H1 (cell line): ENCODE measurements at regions not wholly inside any gene's neighbourhood (a gene's known extent, or its start where the extent isn't known, plus 50 kb on each side); places are given as distances from the start of the nearest gene placed in this dataset.

ENCODE experiments used
- CTCF ChIA-PET: fragments of 300-600 bp; sonication (Branson Sonifier 250); formaldehyde crosslinking; loops from one replicate; lab custom pipeline; 2021; ENCODE audit not compliant: partially characterized antibody; lab: Charles Lee
- POLR2A ChIA-PET: fragments of 300-600 bp; sonication (Branson Sonifier 250); formaldehyde crosslinking; loops from one replicate; lab custom pipeline; 2021; ENCODE audit warnings: inconsistent platforms; ENCODE audit not compliant: partially characterized antibody; lab: Charles Lee
- DNase-seq, 2 experiments: peaks; one replicate each; pipeline versions ENCODE4 v3.0.0 to v3.0.0-alpha.2; 2010 to 2022; ENCODE audit warnings: low spot score in 2 of 2, low read depth in 1 of 2, mixed read lengths in 1 of 2
- FAIRE-seq: peaks from 2 replicates; lab custom pipeline; 2011; peaks lifted over from hg19 to GRCh38; lab: Jason Lieb, UNC
- H2AFZ ChIP-seq: 2 replicates; pipeline ENCODE4 v1.8.1; 2012; ENCODE audit warnings: low read length, inconsistent platforms
- H2AK5ac ChIP-seq: 2 replicates; pipeline ENCODE4 v1.6.1; 2013; ENCODE audit warnings: low read depth, low read length
- H2BK120ac ChIP-seq: replicated peaks from 2 replicates; pipeline ENCODE3; 2013; ENCODE audit warnings: low read depth, low read length, inconsistent platforms
- H2BK12ac ChIP-seq: 2 replicates; pipeline ENCODE4 v1.6.1; 2013; ENCODE audit warnings: low read depth, low read length
- H2BK15ac ChIP-seq: 2 replicates; pipeline ENCODE4 v1.6.1; 2013; ENCODE audit warnings: low read length
- H2BK20ac ChIP-seq: 2 replicates; pipeline ENCODE4 v1.6.1; 2013; ENCODE audit warnings: low read length
- H2BK5ac ChIP-seq: 2 replicates; pipeline ENCODE4 v1.6.1; 2013; ENCODE audit warnings: low read depth, low read length
- H3K14ac ChIP-seq: 2 replicates; pipeline ENCODE4 v1.6.1; 2013; ENCODE audit warnings: inconsistent platforms; ENCODE audit not compliant: insufficient read length
- H3K18ac ChIP-seq: 2 replicates; pipeline ENCODE4 v1.6.1; 2013; ENCODE audit warnings: low read length; ENCODE audit errors: extremely low read depth
- H3K23ac ChIP-seq: 2 replicates; pipeline ENCODE4 v1.6.1; 2013; ENCODE audit warnings: inconsistent platforms; ENCODE audit not compliant: insufficient read length
- H3K23me2 ChIP-seq: 2 replicates; pipeline ENCODE4 v1.6.1; 2013; ENCODE audit warnings: low read depth, low read length
- H3K27ac ChIP-seq: 2 replicates; pipeline ENCODE4 v1.6.1; 2011; ENCODE audit warnings: low read depth, low read length, inconsistent platforms
- H3K27me3 ChIP-seq, 4 experiments: replicated peaks in 1 of 4; 1 replicate in 1 of 4; 2 replicates in 3 of 4; pipeline versions ENCODE4 v1.6.1 to v1.8.1; 2011 to 2013; ENCODE audit warnings: low read length in 3 of 4, mild to moderate bottlenecking in 3 of 4, inconsistent platforms in 2 of 4, mixed read lengths in 2 of 4, moderate library complexity in 1 of 4; ENCODE audit not compliant: control insufficient read depth in 3 of 4, insufficient read depth in 3 of 4; ENCODE audit errors: extremely low read depth in 1 of 4
- H3K36me3 ChIP-seq, 4 experiments: 2 replicates each; pipeline versions ENCODE4 v1.6.1 to v1.8.1; 2011 to 2013; ENCODE audit warnings: mild to moderate bottlenecking in 4 of 4, low read length in 3 of 4, moderate library complexity in 2 of 4, control low read depth in 1 of 4, inconsistent platforms in 1 of 4; ENCODE audit not compliant: insufficient read depth in 4 of 4, control insufficient read depth in 2 of 4
- H3K4ac ChIP-seq: replicated peaks from 2 replicates; pipeline ENCODE3; 2013; ENCODE audit warnings: low read length, low read depth, mixed read lengths, inconsistent platforms; ENCODE audit not compliant: insufficient read length
- H3K4me1 ChIP-seq, 4 experiments: replicated peaks in 1 of 4; 1 replicate in 1 of 4; 2 replicates in 3 of 4; pipeline versions ENCODE4 v1.6.1 to v1.8.1; 2011 to 2013; ENCODE audit warnings: low read length in 3 of 4, inconsistent platforms in 2 of 4, mixed read lengths in 1 of 4; ENCODE audit not compliant: insufficient read depth in 4 of 4, control insufficient read depth in 3 of 4
- H3K4me2 ChIP-seq, 2 experiments: 2 replicates each; pipeline versions ENCODE4 v1.6.1 to v1.8.1; 2011 to 2013; ENCODE audit warnings: low read depth in 2 of 2, low read length in 2 of 2, control low read depth in 1 of 2, inconsistent platforms in 1 of 2, mild to moderate bottlenecking in 1 of 2; ENCODE audit not compliant: insufficient read depth in 1 of 2
- H3K4me3 ChIP-seq, 4 experiments: fragments of 200-600, 300-600 bp in 1 of 4; sonication (generic), shearing (Covaris generic), sonication (Bioruptor Twin) in 1 of 4; 2 replicates each; pipeline versions ENCODE4 v1.5.1 to v1.8.1; 2011 to 2016; ENCODE audit warnings: low read length in 4 of 4, low read depth in 3 of 4, control low read depth in 2 of 4, inconsistent platforms in 2 of 4, mild to moderate bottlenecking in 2 of 4, mixed read lengths in 1 of 4, moderate library complexity in 1 of 4; ENCODE audit not compliant: insufficient read depth in 2 of 4; ENCODE audit errors: extremely low read depth in 1 of 4
- H3K56ac ChIP-seq: replicated peaks from 2 replicates; pipeline ENCODE3; 2013; ENCODE audit warnings: low read depth, mild to moderate bottlenecking, mixed read lengths, low read length, inconsistent platforms; ENCODE audit not compliant: insufficient read length
- H3K79me1 ChIP-seq: 2 replicates; pipeline ENCODE4 v1.6.1; 2013; ENCODE audit warnings: low read depth, low read length, control low read depth
- H3K79me2 ChIP-seq, 2 experiments: 2 replicates each; pipeline versions ENCODE4 v1.6.1 to v1.8.1; 2012 to 2013; ENCODE audit warnings: low read length in 2 of 2, mild to moderate bottlenecking in 2 of 2, inconsistent platforms in 1 of 2; ENCODE audit not compliant: insufficient read depth in 2 of 2, control insufficient read depth in 1 of 2
- H3K9ac ChIP-seq, 4 experiments: replicated peaks in 1 of 4; 1 replicate in 1 of 4; 2 replicates in 3 of 4; pipeline versions ENCODE4 v1.6.1 to v1.8.1; 2011 to 2013; ENCODE audit warnings: low read depth in 3 of 4, low read length in 3 of 4, control low read depth in 2 of 4, mild to moderate bottlenecking in 2 of 4, moderate library complexity in 2 of 4, inconsistent platforms in 1 of 4; ENCODE audit errors: extremely low read depth in 1 of 4
- H3K9me3 ChIP-seq, 2 experiments: 2 replicates each; pipeline versions ENCODE4 v1.6.1 to v1.8.1; 2012 to 2013; ENCODE audit warnings: mild to moderate bottlenecking in 2 of 2, moderate library complexity in 2 of 2, control low read depth in 1 of 2, inconsistent platforms in 1 of 2, low read depth in 1 of 2, low read length in 1 of 2, mixed read lengths in 1 of 2; ENCODE audit not compliant: insufficient read depth in 2 of 2
- H4K20me1 ChIP-seq, 2 experiments: replicated peaks in 1 of 2; 2 replicates each; pipeline versions ENCODE3 to v1.8.1; 2011 to 2013; ENCODE audit warnings: inconsistent platforms in 2 of 2, low read length in 2 of 2, mild to moderate bottlenecking in 1 of 2; ENCODE audit not compliant: insufficient read depth in 2 of 2, control insufficient read depth in 1 of 2
- H4K5ac ChIP-seq: 2 replicates; pipeline ENCODE4 v1.6.1; 2013; ENCODE audit warnings: low read length, low read depth, mixed read lengths, inconsistent platforms; ENCODE audit not compliant: insufficient read length
- H4K8ac ChIP-seq: 2 replicates; pipeline ENCODE4 v1.8.0; 2013; ENCODE audit warnings: mild to moderate bottlenecking, moderate library complexity, low read length, inconsistent platforms; ENCODE audit not compliant: insufficient read depth; ENCODE audit errors: extremely low read depth
- H4K91ac ChIP-seq: replicated peaks from 2 replicates; pipeline ENCODE3; 2013; ENCODE audit warnings: low read length, mixed read lengths, inconsistent platforms; ENCODE audit not compliant: insufficient read length
- EP300 ChIP-seq, 2 experiments: IDR thresholded peaks; 1 replicate in 1 of 2; 2 replicates in 1 of 2; pipeline ENCODE4 v1.6.1; 2011 to 2012; ENCODE audit warnings: low read depth in 2 of 2, low read length in 2 of 2, mild to moderate bottlenecking in 2 of 2, borderline replicate concordance in 1 of 2, inconsistent platforms in 1 of 2, moderate library complexity in 1 of 2
- KDM5A ChIP-seq: fragments of 200-600 bp; IDR thresholded peaks from 2 replicates; pipeline ENCODE4 v1.7.1; 2012; ENCODE audit warnings: mild to moderate bottlenecking, low read length, inconsistent platforms, mixed read lengths
- NANOG ChIP-seq: IDR thresholded peaks from 2 replicates; pipeline ENCODE4 v1.6.1; 2011; ENCODE audit warnings: low read length, low read depth, mild to moderate bottlenecking, inconsistent platforms; ENCODE audit not compliant: insufficient read depth, poor library complexity, severe bottlenecking
- POLR2A ChIP-seq, 2 experiments: IDR thresholded peaks; 1 replicate in 1 of 2; 2 replicates in 1 of 2; pipeline ENCODE4 v1.6.1; 2011; ENCODE audit warnings: low read depth in 2 of 2, low read length in 2 of 2, mild to moderate bottlenecking in 2 of 2; ENCODE audit errors: control extremely low read depth in 1 of 2
- POLR2AphosphoS5 ChIP-seq: IDR thresholded peaks from 2 replicates; pipeline ENCODE4 v1.6.1; 2011; ENCODE audit warnings: low read depth, low read length
- RAD21 ChIP-seq, 2 experiments: IDR thresholded peaks in 1 of 2; conservative IDR thresholded peaks in 1 of 2; 2 replicates each; pipeline ENCODE4 v1.6.1; 2011; ENCODE audit warnings: low read depth in 2 of 2, low read length in 2 of 2, improper control_type of control experiment in 1 of 2, inconsistent platforms in 1 of 2, mild to moderate bottlenecking in 1 of 2, moderate library complexity in 1 of 2
- RBBP5 ChIP-seq: IDR thresholded peaks from 2 replicates; pipeline ENCODE4 v1.7.1; 2012; ENCODE audit warnings: low read depth, mild to moderate bottlenecking, inconsistent platforms, low read length, moderate library complexity, borderline replicate concordance
- SIRT6 ChIP-seq: IDR thresholded peaks from one replicate; pipeline ENCODE4 v1.7.1; 2012; ENCODE audit warnings: low read length, inconsistent platforms
- SUZ12 ChIP-seq: fragments of 200-600 bp; sonication (generic); IDR thresholded peaks from 2 replicates; pipeline ENCODE4 v1.6.1; 2012; ENCODE audit warnings: mild to moderate bottlenecking, inconsistent platforms, low read length, moderate library complexity, mixed read lengths
- WGBS, 2 experiments: shearing (Covaris generic) in 1 of 2; methylation state at CpG; one replicate each; pipeline versions ENCODE4 v1.1.6 to v1.1.7; 2013 to 2015; ENCODE audit warnings: low lambda C conversion rate in 2 of 2, mixed read lengths in 2 of 2, inconsistent platforms in 1 of 2, low coverage in 1 of 2, missing lambda C conversion rate in 1 of 2; ENCODE audit not compliant: insufficient replicate concordance in 2 of 2, insufficient coverage in 1 of 2, insufficient read length in 1 of 2; ENCODE audit errors: extremely low coverage in 1 of 2, missing lambda C conversion rate in 1 of 2; 5-methylcytosine and 5-hydroxymethylcytosine counted together
- TF ChIP-seq, protein P1 (sequence below): IDR thresholded peaks from 2 replicates; pipeline ENCODE4 v1.6.1; 2012; ENCODE audit warnings: inconsistent platforms
- TF ChIP-seq, protein P2 (sequence below): IDR thresholded peaks from 2 replicates; pipeline ENCODE4 v1.6.1; 2012; ENCODE audit warnings: inconsistent platforms

DNA sequence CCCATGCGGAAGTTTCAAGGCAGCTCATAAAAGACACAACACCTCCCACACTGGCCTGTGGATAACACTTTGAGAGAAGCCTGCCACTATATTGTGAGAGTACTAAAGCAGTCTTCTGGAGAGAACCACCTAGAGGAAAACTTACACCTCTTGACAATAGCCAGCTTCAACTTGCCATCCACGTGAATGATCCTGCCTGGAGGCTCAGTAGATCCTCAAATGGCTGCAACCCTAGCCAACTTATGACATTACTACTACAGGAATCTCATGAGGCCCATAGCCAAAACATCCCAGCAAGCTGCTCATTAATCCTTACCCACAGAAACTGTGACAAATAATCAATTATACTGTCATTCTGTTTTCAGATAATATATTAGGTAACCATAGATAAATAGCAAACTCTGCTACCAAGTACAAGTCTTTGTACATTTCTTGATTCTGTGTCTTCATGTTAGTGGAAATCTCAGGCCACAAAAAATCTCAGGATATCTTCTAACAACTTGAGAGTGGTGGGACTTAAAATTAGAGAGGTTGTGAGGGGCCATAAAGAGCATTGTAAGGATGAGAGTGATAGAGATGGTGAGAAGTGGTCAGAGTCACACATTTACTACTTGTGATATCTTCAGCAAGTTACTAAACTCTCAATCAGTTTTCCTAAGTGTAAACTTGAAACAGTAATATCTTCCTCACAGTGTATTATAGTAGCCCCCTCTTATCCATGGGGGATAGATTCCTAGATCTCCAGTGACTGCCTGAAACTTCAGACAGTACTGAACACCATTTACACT lies 368.0 kb downstream of the C12orf50 start:
- CTCF ChIA-PET = no interaction called here
- no peak overlapping the region for H4K8ac ChIP-seq
- H3K79me1 ChIP-seq = no peaks in the 10 kb centered on the region
- H2BK5ac ChIP-seq = no peak overlapping the region
- no peak overlapping the region for H2BK15ac ChIP-seq
- H3K14ac ChIP-seq = no peak overlapping the region
- FAIRE-seq (no peak), DNase-seq (no peak)
- no peaks in the 10 kb centered on the region for H3K79me2 ChIP-seq
- no peak overlapping the region for H2BK20ac ChIP-seq
- H3K23me2 ChIP-seq = no peaks in the 10 kb centered on the region
- POLR2A ChIA-PET = no interaction called here
- no peak overlapping the region for H2BK12ac ChIP-seq
- H3K27ac ChIP-seq = no peak overlapping the region
- no peaks in the 10 kb centered on the region for H3K4me1 ChIP-seq
- no peaks in the 10 kb centered on the region for H3K9me3 ChIP-seq
- no peak overlapping the region for H3K4me3 ChIP-seq
- no peak overlapping the region for H3K4me2 ChIP-seq
- no peak overlapping the region for H2AK5ac ChIP-seq
- no peaks in the 10 kb centered on the region for H3K36me3 ChIP-seq
- H3K27me3 ChIP-seq = no peaks in the 10 kb centered on the region
- H2AFZ ChIP-seq = no peak overlapping the region
- H3K23ac ChIP-seq = no peak overlapping the region
- H3K56ac ChIP-seq = no peak overlapping the region
- H4K91ac ChIP-seq = no peak overlapping the region
- H2BK120ac ChIP-seq = no peak overlapping the region
- H4K5ac ChIP-seq = no peak overlapping the region
- H3K9ac ChIP-seq = no peak overlapping the region
- H3K18ac ChIP-seq = no peak overlapping the region
- 84% methylated on average over 2 of the region's 2 CpGs; no CpG with 5 or more reads in 1 of the 2 experiments for WGBS, 2 experiments
- no peak overlapping the region for H3K4ac ChIP-seq
- no peaks in the 10 kb centered on the region for H4K20me1 ChIP-seq
- TF ChIP-seq POLR2AphosphoS5 = no peak
- TF ChIP-seq, protein P1, sequence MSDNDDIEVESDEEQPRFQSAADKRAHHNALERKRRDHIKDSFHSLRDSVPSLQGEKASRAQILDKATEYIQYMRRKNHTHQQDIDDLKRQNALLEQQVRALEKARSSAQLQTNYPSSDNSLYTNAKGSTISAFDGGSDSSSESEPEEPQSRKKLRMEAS = no peak
- TF ChIP-seq KDM5A = no peak
- no peak for TF ChIP-seq POLR2A (IDR thresholded peaks at IDR 0.05; ENCODE audit: control extremely low read depth in 1 of 2, low read depth in 2 of 2, low read length in 2 of 2)
- TF ChIP-seq RBBP5 = no peak
- no peak for TF ChIP-seq EP300 (IDR thresholded peaks at IDR 0.05; ENCODE audit: borderline replicate concordance in 1 of 2, low read depth in 2 of 2, low read length in 2 of 2)
- no peak for TF ChIP-seq SIRT6
- TF ChIP-seq, protein P2, sequence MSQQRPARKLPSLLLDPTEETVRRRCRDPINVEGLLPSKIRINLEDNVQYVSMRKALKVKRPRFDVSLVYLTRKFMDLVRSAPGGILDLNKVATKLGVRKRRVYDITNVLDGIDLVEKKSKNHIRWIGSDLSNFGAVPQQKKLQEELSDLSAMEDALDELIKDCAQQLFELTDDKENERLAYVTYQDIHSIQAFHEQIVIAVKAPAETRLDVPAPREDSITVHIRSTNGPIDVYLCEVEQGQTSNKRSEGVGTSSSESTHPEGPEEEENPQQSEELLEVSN = no peak
- no peak for TF ChIP-seq SUZ12
- no peak for TF ChIP-seq NANOG
- TF ChIP-seq RAD21 (IDR thresholded peaks at IDR 0.05 in 1 of 2, conservative IDR thresholded peaks at IDR 0.05 in 1 of 2; ENCODE audit: low read depth in 2 of 2, low read length in 2 of 2) = no peak
